Calu3 (cell line): ENCODE measurements at regions not wholly inside any gene's neighbourhood (a gene's known extent, or its start where the extent isn't known, plus 50 kb on each side); places are given as distances from the start of the nearest gene placed in this dataset.

Experiments
- BruUV-seq: library from RNA; stranded (reverse); fragments of 400-500 nt; replicated peaks from 2 replicates; lab custom pipeline; 2021; lab: Mats Ljungman, UMichigan
- CTCF ChIA-PET: fragments of 300-600 bp; sonication (Branson Sonifier 250); formaldehyde crosslinking; loops from one replicate; lab custom pipeline; 2022; ENCODE audit warnings: antibody characterized with exemption; lab: Charles Lee
- DNase-seq: peaks from one replicate; pipeline ENCODE4 v3.0.0; 2022
- H3K27ac Mint-ChIP-seq: one replicate; pipeline ENCODE4 v1.8.0; 2022; ENCODE audit warnings: mixed read lengths; ENCODE audit not compliant: unreplicated experiment
- H3K27me3 Mint-ChIP-seq: one replicate; pipeline ENCODE4 v1.8.0; 2022; ENCODE audit warnings: mixed read lengths; ENCODE audit not compliant: unreplicated experiment
- H3K36me3 Mint-ChIP-seq: one replicate; pipeline ENCODE4 v1.8.0; 2022; ENCODE audit warnings: mild to moderate bottlenecking, moderate library complexity, mixed read lengths; ENCODE audit not compliant: insufficient read depth, unreplicated experiment
- H3K4me1 Mint-ChIP-seq: one replicate; pipeline ENCODE4 v1.8.0; 2022; ENCODE audit warnings: mild to moderate bottlenecking, low read depth, mixed read lengths; ENCODE audit not compliant: unreplicated experiment
- H3K4me3 Mint-ChIP-seq: one replicate; pipeline ENCODE4 v1.8.0; 2022; ENCODE audit warnings: mild to moderate bottlenecking, low read depth, moderate library complexity, mixed read lengths; ENCODE audit not compliant: unreplicated experiment
- H3K9me3 Mint-ChIP-seq: one replicate; pipeline ENCODE4 v1.8.0; 2022; ENCODE audit warnings: low read depth, mixed read lengths; ENCODE audit not compliant: unreplicated experiment
- intact Hi-C: fragments of 100-400 bp; cut with micrococcal nuclease; formaldehyde crosslinking; loops from one replicate; pipeline ENCODE4 v1.10.0; 2022; ENCODE audit not compliant: unreplicated experiment
- TF ChIP-seq, protein P1 (sequence below): fragments of 200-600 bp; IDR thresholded peaks from one replicate; pipeline ENCODE4 v1.8.0; 2022; ENCODE audit warnings: antibody characterized with exemption; ENCODE audit not compliant: unreplicated experiment

- TF ChIP-seq, protein P1, sequence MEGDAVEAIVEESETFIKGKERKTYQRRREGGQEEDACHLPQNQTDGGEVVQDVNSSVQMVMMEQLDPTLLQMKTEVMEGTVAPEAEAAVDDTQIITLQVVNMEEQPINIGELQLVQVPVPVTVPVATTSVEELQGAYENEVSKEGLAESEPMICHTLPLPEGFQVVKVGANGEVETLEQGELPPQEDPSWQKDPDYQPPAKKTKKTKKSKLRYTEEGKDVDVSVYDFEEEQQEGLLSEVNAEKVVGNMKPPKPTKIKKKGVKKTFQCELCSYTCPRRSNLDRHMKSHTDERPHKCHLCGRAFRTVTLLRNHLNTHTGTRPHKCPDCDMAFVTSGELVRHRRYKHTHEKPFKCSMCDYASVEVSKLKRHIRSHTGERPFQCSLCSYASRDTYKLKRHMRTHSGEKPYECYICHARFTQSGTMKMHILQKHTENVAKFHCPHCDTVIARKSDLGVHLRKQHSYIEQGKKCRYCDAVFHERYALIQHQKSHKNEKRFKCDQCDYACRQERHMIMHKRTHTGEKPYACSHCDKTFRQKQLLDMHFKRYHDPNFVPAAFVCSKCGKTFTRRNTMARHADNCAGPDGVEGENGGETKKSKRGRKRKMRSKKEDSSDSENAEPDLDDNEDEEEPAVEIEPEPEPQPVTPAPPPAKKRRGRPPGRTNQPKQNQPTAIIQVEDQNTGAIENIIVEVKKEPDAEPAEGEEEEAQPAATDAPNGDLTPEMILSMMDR = no peak
- CTCF ChIA-PET = interaction anchor here (1.6 kb wide), 1 partner anchor 19 kb away, joined by 4 read pairs; no protein-coding TSS in a partner anchor
- intact Hi-C loops = no loop called here
These were observed 170.2 kb upstream of the PITRM1 start for GRCh38 chr10:3342771-3343170.

GRCh38 chr10:3340127-3340730 lies 167.6 kb upstream of the PITRM1 start:
- H3K27me3 Mint-ChIP-seq = peaks cover 35% of the 10 kb centered on the region
- no peaks in the 10 kb centered on the region for H3K4me1 Mint-ChIP-seq
- CTCF ChIA-PET = no interaction called here
- H3K9me3 Mint-ChIP-seq = no peaks in the 10 kb centered on the region
- no peak overlapping the region for H3K4me3 Mint-ChIP-seq
- TF ChIP-seq, protein P1 = no peak
- BruUV-seq = no TSS peak
- no peak for DNase-seq
- intact Hi-C loops = no loop called here
- no peak overlapping the region for H3K27ac Mint-ChIP-seq
- H3K36me3 Mint-ChIP-seq = no peaks in the 10 kb centered on the region

More at GRCh38 chr10:3342771-3343170, 170.2 kb upstream of the PITRM1 start:
- Mint-ChIP-seq H3K4me3 (no peak overlapping the region), H3K27ac (no peak overlapping the region), H3K36me3 (no peaks in the 10 kb centered on the region), H3K27me3 (peaks cover 44% of the 10 kb centered on the region), H3K9me3 (no peaks in the 10 kb centered on the region), H3K4me1 (no peaks in the 10 kb centered on the region)
- no peak for DNase-seq
- no TSS peak for BruUV-seq

DNA sequence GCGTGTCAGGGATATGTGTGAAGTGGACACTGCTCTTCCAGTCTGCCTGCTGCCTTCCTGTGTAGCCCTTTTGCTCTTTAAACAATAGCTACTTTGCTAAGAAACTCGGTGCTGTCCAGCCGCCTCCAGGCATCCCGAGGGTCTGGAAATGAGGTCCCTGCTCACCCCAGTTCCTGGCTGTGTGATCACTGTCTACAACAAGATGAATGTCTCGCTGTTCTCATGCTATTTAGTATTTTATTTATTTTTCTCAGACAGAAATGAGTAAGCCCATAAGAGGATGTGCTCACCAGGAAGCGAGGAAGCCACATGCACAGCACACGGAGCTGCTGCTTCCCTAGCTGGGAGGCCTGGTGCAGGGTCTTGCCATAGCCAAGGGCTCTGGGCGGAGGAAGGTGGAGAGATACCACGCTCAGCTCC lies 167.0 kb upstream of the PITRM1 start:
- no TSS peak for BruUV-seq
- TF ChIP-seq, protein P1 = no peak
- H3K36me3 Mint-ChIP-seq = no peaks in the 10 kb centered on the region
- H3K9me3 Mint-ChIP-seq = no peaks in the 10 kb centered on the region
- no peak for DNase-seq
- H3K4me1 Mint-ChIP-seq = no peaks in the 10 kb centered on the region
- no peak overlapping the region for H3K4me3 Mint-ChIP-seq
- H3K27ac Mint-ChIP-seq = no peak overlapping the region
- peaks cover 28% of the 10 kb centered on the region for H3K27me3 Mint-ChIP-seq
- intact Hi-C loops = no loop called here
- CTCF ChIA-PET = interaction anchor here (1.0 kb wide), 1 partner anchor 13 kb away, joined by 4 read pairs; no protein-coding TSS in a partner anchor

- no peak for DNase-seq
- Mint-ChIP-seq H3K36me3 (no peaks in the 10 kb centered on the region), H3K4me1 (no peaks in the 10 kb centered on the region), H3K9me3 (no peaks in the 10 kb centered on the region), H3K27me3 (peaks cover 24% of the 10 kb centered on the region), H3K4me3 (no peak overlapping the region), H3K27ac (no peak overlapping the region)
- BruUV-seq = no TSS peak
- CTCF ChIA-PET = interaction anchor here (1.0 kb wide), 1 partner anchor 13 kb away, joined by 4 read pairs; no protein-coding TSS in a partner anchor
- intact Hi-C loops = no loop called here
- TF ChIP-seq, protein P1 = no peak
These were observed 166.5 kb upstream of the PITRM1 start for GRCh38 chr10:3339121-3339520.
